ENCODE measurements at regions not wholly inside any gene's neighbourhood (a gene's known extent, or its start where the extent isn't known, plus 50 kb on each side); places are given as distances from the start of the nearest gene placed in this dataset.

GRCh38 chr10:33638374-33638773, 303.9 kb upstream of the NRP1 start:
- intact Hi-C loops (cut with DNase I) = no loop called here
- Histone ChIP-seq H3K9me3 (no peaks in the 10 kb centered on the region), H3K4me3 (no peak overlapping the region), H3K27me3 (no peaks in the 10 kb centered on the region), H3K27ac (no peak overlapping the region), H3K36me3 (no peaks in the 10 kb centered on the region), H3K4me1 (no peaks in the 10 kb centered on the region)
- TF ChIP-seq CTCF (IDR thresholded peaks at IDR 0.05) = no peak
- TF ChIP-seq POLR2AphosphoS5 (IDR thresholded peaks at IDR 0.05; ENCODE audit: insufficient read depth in 1 of 2, low read depth in 1 of 2) = no peak
- no peak for TF ChIP-seq POLR2A (IDR thresholded peaks at IDR 0.05)
- DNase-seq (ENCODE audit: extremely low spot score in 2 of 2) = no peak

- intact Hi-C loops (cut with DNase I) = no loop called here
- H3K27ac ChIP-seq = no peak overlapping the region
- peaks cover 14% of the 10 kb centered on the region for H3K4me1 ChIP-seq
- H3K27me3 ChIP-seq = no peaks in the 10 kb centered on the region
- H3K9me3 ChIP-seq = no peaks in the 10 kb centered on the region
- H3K36me3 ChIP-seq = no peaks in the 10 kb centered on the region
- no peak for DNase-seq (ENCODE audit: extremely low spot score in 2 of 2)
- no peak overlapping the region for H3K4me3 ChIP-seq
- no peak for TF ChIP-seq POLR2A (IDR thresholded peaks at IDR 0.05)
- no peak for TF ChIP-seq POLR2AphosphoS5 (IDR thresholded peaks at IDR 0.05; ENCODE audit: insufficient read depth in 1 of 2, low read depth in 1 of 2)
- no peak for TF ChIP-seq CTCF (IDR thresholded peaks at IDR 0.05)
These were observed 301.6 kb upstream of the NRP1 start for GRCh38 chr10:33635967-33636515.

GRCh38 chr10:33632432-33632831, 298.0 kb upstream of the NRP1 start:
- no peaks in the 10 kb centered on the region for H3K27me3 ChIP-seq
- intact Hi-C loops (cut with DNase I) = no loop called here
- peaks cover 14% of the 10 kb centered on the region for H3K4me1 ChIP-seq
- no peak for DNase-seq (ENCODE audit: extremely low spot score in 2 of 2)
- H3K36me3 ChIP-seq = no peaks in the 10 kb centered on the region
- no peak overlapping the region for H3K4me3 ChIP-seq
- H3K27ac ChIP-seq = no peak overlapping the region
- TF ChIP-seq POLR2AphosphoS5 (IDR thresholded peaks at IDR 0.05; ENCODE audit: insufficient read depth in 1 of 2, low read depth in 1 of 2) (no peak), POLR2A (IDR thresholded peaks at IDR 0.05) (no peak), CTCF (IDR thresholded peaks at IDR 0.05) (no peak)
- no peaks in the 10 kb centered on the region for H3K9me3 ChIP-seq

- TF ChIP-seq POLR2AphosphoS5 (IDR thresholded peaks at IDR 0.05; ENCODE audit: insufficient read depth in 1 of 2, low read depth in 1 of 2) (no peak), CTCF (IDR thresholded peaks at IDR 0.05) (no peak), POLR2A (IDR thresholded peaks at IDR 0.05) (no peak)
- intact Hi-C loops (cut with DNase I) = no loop called here
These were observed 297.5 kb upstream of the NRP1 start for GRCh38 chr10:33631991-33632390.

GRCh38 chr10:33630761-33631160, 296.3 kb upstream of the NRP1 start:
- no peak for DNase-seq (ENCODE audit: extremely low spot score in 2 of 2)

More at GRCh38 chr10:33631991-33632390, 297.5 kb upstream of the NRP1 start:
- H3K4me3 ChIP-seq = no peak overlapping the region
- H3K27me3 ChIP-seq = no peaks in the 10 kb centered on the region
- no peaks in the 10 kb centered on the region for H3K36me3 ChIP-seq
- H3K9me3 ChIP-seq = no peaks in the 10 kb centered on the region
- DNase-seq (ENCODE audit: extremely low spot score in 2 of 2) = no peak
- H3K4me1 ChIP-seq = peaks cover 14% of the 10 kb centered on the region
- no peak overlapping the region for H3K27ac ChIP-seq

More at GRCh38 chr10:33630761-33631160, 296.3 kb upstream of the NRP1 start:
- no peak overlapping the region for H3K4me3 ChIP-seq
- intact Hi-C loops (cut with DNase I) = no loop called here
- H3K27ac ChIP-seq = no peak overlapping the region
- H3K4me1 ChIP-seq = peaks cover 14% of the 10 kb centered on the region
- H3K36me3 ChIP-seq = no peaks in the 10 kb centered on the region
- no peaks in the 10 kb centered on the region for H3K27me3 ChIP-seq
- H3K9me3 ChIP-seq = no peaks in the 10 kb centered on the region
- TF ChIP-seq POLR2A (IDR thresholded peaks at IDR 0.05) (no peak), POLR2AphosphoS5 (IDR thresholded peaks at IDR 0.05; ENCODE audit: insufficient read depth in 1 of 2, low read depth in 1 of 2) (no peak), CTCF (IDR thresholded peaks at IDR 0.05) (no peak)
